ENCODE measurements at regions not wholly inside any gene's neighbourhood (a gene's known extent, or its start where the extent isn't known, plus 50 kb on each side); places are given as distances from the start of the nearest gene placed in this dataset.
A peak's percentile ranks its signal among the peaks of the same experiment; 100 is the strongest.

- Histone ChIP-seq H3K36me3 (ENCODE audit: insufficient read depth, low read length) (no peaks in the 10 kb centered on the region), H3K4me3 (no peak overlapping the region), H3K9me3 (ENCODE audit: low read depth, low read length) (no peaks in the 10 kb centered on the region), H3K9ac (ENCODE audit: insufficient read length) (no peak overlapping the region), H3K27ac (no peak overlapping the region)
- DNase-seq (ENCODE audit: low read depth, low spot score) = no peak
- no peak for TF ChIP-seq POLR2AphosphoS5 (IDR thresholded peaks at IDR 0.05; ENCODE audit: borderline replicate concordance, low read depth, low read length)
- no peak for TF ChIP-seq EZH2 (IDR thresholded peaks at IDR 0.05)
- TF ChIP-seq FOXP2 (optimal IDR thresholded peaks at IDR 0.05; ENCODE audit: control extremely low read depth, extremely low read length, insufficient read depth) = no peak
These were observed 168.6 kb upstream of the PGRMC2 start for GRCh38 chr4:128456171-128456570.

- Histone ChIP-seq H3K36me3 (ENCODE audit: insufficient read depth, low read length) (no peaks in the 10 kb centered on the region), H3K9ac (ENCODE audit: insufficient read length) (no peak overlapping the region), H3K9me3 (ENCODE audit: low read depth, low read length) (no peaks in the 10 kb centered on the region), H3K27ac (no peak overlapping the region), H3K4me3 (no peak overlapping the region)
- no peak for TF ChIP-seq POLR2AphosphoS5 (IDR thresholded peaks at IDR 0.05; ENCODE audit: borderline replicate concordance, low read depth, low read length)
- no peak for TF ChIP-seq FOXP2 (optimal IDR thresholded peaks at IDR 0.05; ENCODE audit: control extremely low read depth, extremely low read length, insufficient read depth)
- no peak for TF ChIP-seq EZH2 (IDR thresholded peaks at IDR 0.05)
- no peak for DNase-seq (ENCODE audit: low read depth, low spot score)
These were observed 167.9 kb upstream of the PGRMC2 start for GRCh38 chr4:128455480-128455879.

- DNase-seq (ENCODE audit: low read depth, low spot score) = no peak
- Histone ChIP-seq H3K9ac (ENCODE audit: insufficient read length) (no peak overlapping the region), H3K27ac (no peak overlapping the region), H3K9me3 (ENCODE audit: low read depth, low read length) (no peaks in the 10 kb centered on the region), H3K36me3 (ENCODE audit: insufficient read depth, low read length) (no peaks in the 10 kb centered on the region), H3K4me3 (no peak overlapping the region)
- TF ChIP-seq POLR2AphosphoS5 (IDR thresholded peaks at IDR 0.05; ENCODE audit: borderline replicate concordance, low read depth, low read length) (no peak), EZH2 (IDR thresholded peaks at IDR 0.05) (no peak), FOXP2 (optimal IDR thresholded peaks at IDR 0.05; ENCODE audit: control extremely low read depth, extremely low read length, insufficient read depth) (no peak)
These were observed 167.3 kb upstream of the PGRMC2 start for GRCh38 chr4:128454881-128455280.

- H3K9ac ChIP-seq (ENCODE audit: insufficient read length) = no peak overlapping the region
These were observed 166.8 kb upstream of the PGRMC2 start for GRCh38 chr4:128454281-128454871.

GRCh38 chr4:128452415-128452814, 164.8 kb upstream of the PGRMC2 start:
- no peak overlapping the region for H3K9ac ChIP-seq (ENCODE audit: insufficient read length)
- H3K27ac ChIP-seq = no peak overlapping the region
- no peaks in the 10 kb centered on the region for H3K36me3 ChIP-seq (ENCODE audit: insufficient read depth, low read length)
- no peak overlapping the region for H3K4me3 ChIP-seq
- no peaks in the 10 kb centered on the region for H3K9me3 ChIP-seq (ENCODE audit: low read depth, low read length)
- TF ChIP-seq EZH2 (IDR thresholded peaks at IDR 0.05) (no peak), FOXP2 (optimal IDR thresholded peaks at IDR 0.05; ENCODE audit: control extremely low read depth, extremely low read length, insufficient read depth) (no peak), POLR2AphosphoS5 (IDR thresholded peaks at IDR 0.05; ENCODE audit: borderline replicate concordance, low read depth, low read length) (no peak)
- no peak for DNase-seq (ENCODE audit: low read depth, low spot score)

More at GRCh38 chr4:128454281-128454871, 166.8 kb upstream of the PGRMC2 start:
- Histone ChIP-seq H3K36me3 (ENCODE audit: insufficient read depth, low read length) (no peaks in the 10 kb centered on the region), H3K9me3 (ENCODE audit: low read depth, low read length) (no peaks in the 10 kb centered on the region), H3K4me3 (no peak overlapping the region), H3K27ac (no peak overlapping the region)
- TF ChIP-seq FOXP2 (optimal IDR thresholded peaks at IDR 0.05; ENCODE audit: control extremely low read depth, extremely low read length, insufficient read depth) (peak; percentile 40), EZH2 (IDR thresholded peaks at IDR 0.05) (no peak), POLR2AphosphoS5 (IDR thresholded peaks at IDR 0.05; ENCODE audit: borderline replicate concordance, low read depth, low read length) (no peak)
- DNase-seq (ENCODE audit: low read depth, low spot score) = peak; percentile 58

GRCh38 chr4:128451270-128451905, 163.8 kb upstream of the PGRMC2 start:
- Histone ChIP-seq H3K36me3 (ENCODE audit: insufficient read depth, low read length) (no peaks in the 10 kb centered on the region), H3K9me3 (ENCODE audit: low read depth, low read length) (no peaks in the 10 kb centered on the region), H3K4me3 (no peak overlapping the region), H3K9ac (ENCODE audit: insufficient read length) (no peak overlapping the region), H3K27ac (no peak overlapping the region)
- DNase-seq (ENCODE audit: low read depth, low spot score) = no peak
- no peak for TF ChIP-seq POLR2AphosphoS5 (IDR thresholded peaks at IDR 0.05; ENCODE audit: borderline replicate concordance, low read depth, low read length)
- TF ChIP-seq EZH2 (IDR thresholded peaks at IDR 0.05) = no peak
- TF ChIP-seq FOXP2 (optimal IDR thresholded peaks at IDR 0.05; ENCODE audit: control extremely low read depth, extremely low read length, insufficient read depth) = no peak

- no peak overlapping the region for H3K27ac ChIP-seq
- H3K9ac ChIP-seq (ENCODE audit: insufficient read length) = no peak overlapping the region
- TF ChIP-seq EZH2 (IDR thresholded peaks at IDR 0.05) = no peak
- no peaks in the 10 kb centered on the region for H3K9me3 ChIP-seq (ENCODE audit: low read depth, low read length)
- no peak overlapping the region for H3K4me3 ChIP-seq
- DNase-seq (ENCODE audit: low read depth, low spot score) = no peak
- no peaks in the 10 kb centered on the region for H3K36me3 ChIP-seq (ENCODE audit: insufficient read depth, low read length)
These were observed 162.9 kb upstream of the PGRMC2 start for GRCh38 chr4:128450326-128451120.

GRCh38 chr4:128449251-128449650, 161.6 kb upstream of the PGRMC2 start:
- Histone ChIP-seq H3K36me3 (ENCODE audit: insufficient read depth, low read length) (no peaks in the 10 kb centered on the region), H3K4me3 (no peak overlapping the region), H3K27ac (no peak overlapping the region), H3K9ac (ENCODE audit: insufficient read length) (no peak overlapping the region), H3K9me3 (ENCODE audit: low read depth, low read length) (no peaks in the 10 kb centered on the region)
- TF ChIP-seq FOXP2 (optimal IDR thresholded peaks at IDR 0.05; ENCODE audit: control extremely low read depth, extremely low read length, insufficient read depth) = no peak
- TF ChIP-seq POLR2AphosphoS5 (IDR thresholded peaks at IDR 0.05; ENCODE audit: borderline replicate concordance, low read depth, low read length) = no peak
- no peak for TF ChIP-seq EZH2 (IDR thresholded peaks at IDR 0.05)
- no peak for DNase-seq (ENCODE audit: low read depth, low spot score)
